ENCODE measurements at regions not wholly inside any gene's neighbourhood (a gene's known extent, or its start where the extent isn't known, plus 50 kb on each side); places are given as distances from the start of the nearest gene placed in this dataset.

- Histone ChIP-seq H3K9me3 (no peaks in the 10 kb centered on the region), H3K4me2 (no peak overlapping the region), H3K4me3 (ENCODE audit: low read depth in 2 of 2, low read length in 1 of 2) (no peak overlapping the region), H3K9me2 (no peaks in the 10 kb centered on the region), H3K9ac (no peak overlapping the region), H3K79me2 (ENCODE audit: insufficient read depth) (no peaks in the 10 kb centered on the region; the same call in 1 of the 2 replicates), H3F3A (replicated peaks; ENCODE audit: insufficient read depth) (peaks cover 8% of the 10 kb centered on the region), H3K36me3 (replicated peaks in 1 of 2; ENCODE audit: control insufficient read depth in 1 of 2, insufficient read depth in 2 of 2, low read length in 1 of 2) (no peaks in the 10 kb centered on the region), H2AFZ (ENCODE audit: low read depth) (no peak overlapping the region), H4K20me1 (ENCODE audit: insufficient read depth) (no peaks in the 10 kb centered on the region), H3K4me1 (ENCODE audit: control insufficient read depth in 1 of 2, insufficient read depth in 2 of 2, low read depth in 1 of 2, low read length in 1 of 2) (peaks cover 0 to 17% of the 10 kb centered on the region in 2 experiments), H3K27me3 (ENCODE audit: insufficient read depth) (no peaks in the 10 kb centered on the region), H3K27ac (ENCODE audit: low read depth in 2 of 2, low read length in 1 of 2) (no peak overlapping the region)
- no peak for DNase-seq
- ChIA-PET POLR2A (interaction anchor here (1.2 kb wide), 1 partner anchor 80 kb away, joined by 3 read pairs; the partner anchor contains the start of gene PSMA6), CTCF (interaction anchor here (0.7 to 1.4 kb wide), 3 partner anchors 17 to 72 kb away, joined by 3 to 5 read pairs (median 4); no protein-coding TSS in a partner anchor)
- TF ChIP-seq NFIC (IDR thresholded peaks at IDR 0.05; ENCODE audit: borderline replicate concordance) (no peak), EZH2phosphoT487 (IDR thresholded peaks at IDR 0.05; ENCODE audit: borderline replicate concordance, low read depth) (no peak), REST (IDR thresholded peaks at IDR 0.05; ENCODE audit: low read depth, low read length) (no peak), IRF3 (IDR thresholded peaks at IDR 0.05; ENCODE audit: low read depth, low read length) (no peak), FOXM1 (IDR thresholded peaks at IDR 0.05; ENCODE audit: low read depth) (no peak), RXRA (IDR thresholded peaks at IDR 0.05; ENCODE audit: borderline replicate concordance, low read depth) (no peak), TEAD4 (IDR thresholded peaks at IDR 0.05; ENCODE audit: borderline replicate concordance, insufficient read depth) (no peak), ZBTB33 (IDR thresholded peaks at IDR 0.05; ENCODE audit: borderline replicate concordance, low read depth) (no peak)
- WGBS (ENCODE audit: low lambda C conversion rate), result 96% methylated on average over 3 of the region's 3 CpGs
Measured at GRCh38 chr14:35212471-35213142, 79.6 kb upstream of the PSMA6 start.
